ENCODE measurements at regions not wholly inside any gene's neighbourhood (a gene's known extent, or its start where the extent isn't known, plus 50 kb on each side); places are given as distances from the start of the nearest gene placed in this dataset.

DNA sequence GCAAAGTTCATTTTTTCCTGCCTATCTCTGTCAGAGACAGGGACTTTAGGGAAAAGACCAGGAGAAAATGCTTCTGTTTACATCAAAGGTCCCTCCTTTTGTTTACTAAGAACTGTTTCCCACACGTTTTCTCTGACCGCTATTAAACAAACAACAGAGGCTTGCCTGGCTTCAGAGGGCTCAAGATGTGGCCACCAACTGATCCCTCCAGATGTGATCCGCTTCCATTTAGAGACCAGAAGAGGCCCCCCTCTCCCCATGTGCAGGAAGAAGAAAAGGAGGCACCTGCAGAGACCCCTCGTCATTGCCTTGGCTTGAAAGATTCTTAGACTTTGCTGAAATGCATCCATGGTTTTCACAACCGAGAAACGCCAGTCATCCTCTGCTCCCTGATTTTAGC is 217.9 kb upstream of the PWP1 start:
- H4K8ac ChIP-seq (ENCODE audit: extremely low read depth, insufficient read depth, low read length) = no peak overlapping the region
- TF ChIP-seq, protein P1, sequence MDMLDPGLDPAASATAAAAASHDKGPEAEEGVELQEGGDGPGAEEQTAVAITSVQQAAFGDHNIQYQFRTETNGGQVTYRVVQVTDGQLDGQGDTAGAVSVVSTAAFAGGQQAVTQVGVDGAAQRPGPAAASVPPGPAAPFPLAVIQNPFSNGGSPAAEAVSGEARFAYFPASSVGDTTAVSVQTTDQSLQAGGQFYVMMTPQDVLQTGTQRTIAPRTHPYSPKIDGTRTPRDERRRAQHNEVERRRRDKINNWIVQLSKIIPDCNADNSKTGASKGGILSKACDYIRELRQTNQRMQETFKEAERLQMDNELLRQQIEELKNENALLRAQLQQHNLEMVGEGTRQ (IDR thresholded peaks at IDR 0.05; ENCODE audit: low read length) = no peak
- TF ChIP-seq TAF7 (optimal IDR thresholded peaks at IDR 0.05; ENCODE audit: borderline replicate concordance, low read depth, low read length) = no peak
- TF ChIP-seq JUND (IDR thresholded peaks at IDR 0.05; ENCODE audit: low read length) = no peak
- no peak for TF ChIP-seq HDAC6 (IDR thresholded peaks at IDR 0.05; ENCODE audit: low read depth, low read length)
- TF ChIP-seq NANOG (IDR thresholded peaks at IDR 0.05; ENCODE audit: insufficient read depth, low read depth, low read length, poor library complexity, severe bottlenecking) = no peak
- no peak for TF ChIP-seq HDAC2 (IDR thresholded peaks at IDR 0.05; ENCODE audit: borderline replicate concordance in 1 of 2, low read depth in 2 of 2, low read length in 2 of 2)
- TF ChIP-seq GABPA (IDR thresholded peaks at IDR 0.05; ENCODE audit: borderline replicate concordance, insufficient read depth, low read length) = no peak
- peak; percentile 53 to 65 for TF ChIP-seq RAD21 (IDR thresholded peaks at IDR 0.05 in 1 of 2, conservative IDR thresholded peaks at IDR 0.05 in 1 of 2; ENCODE audit: low read depth in 2 of 2, low read length in 2 of 2)
- TF ChIP-seq, protein P2, sequence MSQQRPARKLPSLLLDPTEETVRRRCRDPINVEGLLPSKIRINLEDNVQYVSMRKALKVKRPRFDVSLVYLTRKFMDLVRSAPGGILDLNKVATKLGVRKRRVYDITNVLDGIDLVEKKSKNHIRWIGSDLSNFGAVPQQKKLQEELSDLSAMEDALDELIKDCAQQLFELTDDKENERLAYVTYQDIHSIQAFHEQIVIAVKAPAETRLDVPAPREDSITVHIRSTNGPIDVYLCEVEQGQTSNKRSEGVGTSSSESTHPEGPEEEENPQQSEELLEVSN (IDR thresholded peaks at IDR 0.05) = no peak
- no peak for TF ChIP-seq CBX8 (IDR thresholded peaks at IDR 0.05; ENCODE audit: borderline replicate concordance, low read depth, low read length)
- no peak for TF ChIP-seq CREB1 (IDR thresholded peaks at IDR 0.05)

More for the DNA sequence above, 217.9 kb upstream of the PWP1 start:
- no peaks in the 10 kb centered on the region; the same call in 1 of the 2 replicates for H3K79me1 ChIP-seq (ENCODE audit: low read depth, low read length)
- WGBS, 2 experiments (ENCODE audit: extremely low coverage in 1 of 2, insufficient coverage in 1 of 2, insufficient read length in 1 of 2, insufficient replicate concordance in 2 of 2, low coverage in 1 of 2, low lambda C conversion rate in 2 of 2, missing lambda C conversion rate in 1 of 2) = 61% methylated on average over 6 of the region's 6 CpGs; no CpG with 5 or more reads in 1 of the 2 experiments
- H3K4me2 ChIP-seq (ENCODE audit: insufficient read depth in 1 of 2, low read depth in 2 of 2, low read length in 2 of 2) = 0 out of 4 replicates have a peak overlapping the region, but pooled peaks of 1 of the 2 experiments have one; percentile 15
- no peak overlapping the region for H3K56ac ChIP-seq (replicated peaks; ENCODE audit: insufficient read length, low read depth, low read length)
- no peak overlapping the region for H3K23ac ChIP-seq (ENCODE audit: insufficient read length)
- no peak overlapping the region for H2AFZ ChIP-seq (ENCODE audit: low read length)
- peaks cover 0 to 6% of the 10 kb centered on the region in 2 experiments for H4K20me1 ChIP-seq (replicated peaks in 1 of 2; ENCODE audit: control insufficient read depth in 1 of 2, insufficient read depth in 2 of 2, low read length in 2 of 2)
- H3K18ac ChIP-seq (ENCODE audit: extremely low read depth, low read length) = no peak overlapping the region
- H2BK5ac ChIP-seq (ENCODE audit: low read depth, low read length) = no peak overlapping the region
- DNase-seq (ENCODE audit: low read depth in 1 of 2, low spot score in 2 of 2) (no peak), FAIRE-seq (no peak)
- H3K27ac ChIP-seq (ENCODE audit: low read depth, low read length) = no peak overlapping the region
- no peaks in the 10 kb centered on the region; a peak in 5 of 7 replicates for H3K27me3 ChIP-seq (replicated peaks in 1 of 4; ENCODE audit: control insufficient read depth in 3 of 4, extremely low read depth in 1 of 4, insufficient read depth in 3 of 4, low read length in 3 of 4)
- H3K4me3 ChIP-seq (ENCODE audit: extremely low read depth in 1 of 4, insufficient read depth in 2 of 4, low read depth in 3 of 4, low read length in 4 of 4) = no peak overlapping the region
- H4K5ac ChIP-seq (ENCODE audit: insufficient read length, low read depth, low read length) = no peak overlapping the region
- H2BK15ac ChIP-seq (ENCODE audit: low read length) = no peak overlapping the region
- peak overlapping the region; percentile 94; the same call in 1 of the 2 replicates for H2BK12ac ChIP-seq (ENCODE audit: low read depth, low read length)
- H3K9ac ChIP-seq (replicated peaks in 1 of 4; ENCODE audit: extremely low read depth in 1 of 4, low read depth in 3 of 4, low read length in 3 of 4) = no peak overlapping the region
- H3K14ac ChIP-seq (ENCODE audit: insufficient read length) = no peak overlapping the region
- no peak overlapping the region for H2BK20ac ChIP-seq (ENCODE audit: low read length)
- H3K36me3 ChIP-seq (ENCODE audit: control insufficient read depth in 2 of 4, insufficient read depth in 4 of 4, low read length in 3 of 4) = no peaks in the 10 kb centered on the region; a peak in 1 of 8 replicates
- H2AK5ac ChIP-seq (ENCODE audit: low read depth, low read length) = no peak overlapping the region
- peaks cover 0 to 10% (median 4%) of the 10 kb centered on the region in 4 experiments; a peak in 3 of 7 replicates for H3K4me1 ChIP-seq (replicated peaks in 1 of 4; ENCODE audit: control insufficient read depth in 3 of 4, insufficient read depth in 4 of 4, low read length in 3 of 4)
- H3K23me2 ChIP-seq (ENCODE audit: low read depth, low read length) = peaks cover 6% of the 10 kb centered on the region; the same call in 1 of the 2 replicates
- H3K4ac ChIP-seq (replicated peaks; ENCODE audit: insufficient read length, low read depth, low read length) = no peak overlapping the region
- no peak overlapping the region for H2BK120ac ChIP-seq (replicated peaks; ENCODE audit: low read depth, low read length)
- no peaks in the 10 kb centered on the region for H3K9me3 ChIP-seq (ENCODE audit: insufficient read depth in 2 of 2, low read depth in 1 of 2, low read length in 1 of 2)
- ChIA-PET CTCF (ENCODE audit: partially characterized antibody) (interaction anchor here (0.7 to 5.1 kb wide), 18 partner anchors 8 to 336 kb away, joined by 3 to 38 read pairs (median 4); no protein-coding TSS in a partner anchor), POLR2A (ENCODE audit: partially characterized antibody) (interaction anchor here (0.7 kb wide), 1 partner anchor 47 kb away, joined by 3 read pairs; no protein-coding TSS in a partner anchor)
- no peak overlapping the region for H4K91ac ChIP-seq (replicated peaks; ENCODE audit: insufficient read length, low read length)
- H3K79me2 ChIP-seq (ENCODE audit: control insufficient read depth in 1 of 2, insufficient read depth in 2 of 2, low read length in 2 of 2) = no peaks in the 10 kb centered on the region

All from H1 (cell line).